Epithelial cell of proximal tubule (primary cell): ENCODE measurements at regions not wholly inside any gene's neighbourhood (a gene's known extent, or its start where the extent isn't known, plus 50 kb on each side); places are given as distances from the start of the nearest gene placed in this dataset.

ENCODE experiments used
- DNase-seq: peaks from one replicate; pipeline ENCODE4 v3.0.0-alpha.2; 2011; ENCODE audit warnings: low read depth
- H3K4me3 ChIP-seq: 2 replicates; pipeline ENCODE4 v1.5.1; 2011; ENCODE audit warnings: low read depth, mild to moderate bottlenecking, low read length
- TF ChIP-seq, protein P1 (sequence below): conservative IDR thresholded peaks from 2 replicates; pipeline ENCODE4 v1.5.1; 2012; ENCODE audit warnings: low read depth, mild to moderate bottlenecking, low read length

DNA sequence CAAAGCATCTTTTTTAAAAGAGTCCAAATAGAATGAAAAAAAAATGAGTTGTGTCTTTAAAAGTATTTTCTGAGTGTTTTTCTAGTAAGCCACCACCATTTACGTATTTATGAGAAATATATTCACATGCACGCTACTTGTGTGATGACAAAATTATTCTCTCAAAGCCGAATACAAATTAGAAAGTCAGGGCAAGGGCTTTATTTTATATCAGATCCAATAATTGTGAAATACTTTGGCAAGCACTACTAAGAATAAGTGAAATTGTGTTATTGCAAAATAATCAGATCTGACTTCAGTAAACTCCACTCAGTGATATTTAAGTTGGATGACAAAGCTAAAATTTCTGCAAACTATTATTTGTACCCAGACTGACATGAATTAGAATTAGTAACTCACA, 589.3 kb upstream of the KCNMB2 start:
- DNase-seq = no peak
- no peak overlapping the region for H3K4me3 ChIP-seq
- TF ChIP-seq, protein P1, sequence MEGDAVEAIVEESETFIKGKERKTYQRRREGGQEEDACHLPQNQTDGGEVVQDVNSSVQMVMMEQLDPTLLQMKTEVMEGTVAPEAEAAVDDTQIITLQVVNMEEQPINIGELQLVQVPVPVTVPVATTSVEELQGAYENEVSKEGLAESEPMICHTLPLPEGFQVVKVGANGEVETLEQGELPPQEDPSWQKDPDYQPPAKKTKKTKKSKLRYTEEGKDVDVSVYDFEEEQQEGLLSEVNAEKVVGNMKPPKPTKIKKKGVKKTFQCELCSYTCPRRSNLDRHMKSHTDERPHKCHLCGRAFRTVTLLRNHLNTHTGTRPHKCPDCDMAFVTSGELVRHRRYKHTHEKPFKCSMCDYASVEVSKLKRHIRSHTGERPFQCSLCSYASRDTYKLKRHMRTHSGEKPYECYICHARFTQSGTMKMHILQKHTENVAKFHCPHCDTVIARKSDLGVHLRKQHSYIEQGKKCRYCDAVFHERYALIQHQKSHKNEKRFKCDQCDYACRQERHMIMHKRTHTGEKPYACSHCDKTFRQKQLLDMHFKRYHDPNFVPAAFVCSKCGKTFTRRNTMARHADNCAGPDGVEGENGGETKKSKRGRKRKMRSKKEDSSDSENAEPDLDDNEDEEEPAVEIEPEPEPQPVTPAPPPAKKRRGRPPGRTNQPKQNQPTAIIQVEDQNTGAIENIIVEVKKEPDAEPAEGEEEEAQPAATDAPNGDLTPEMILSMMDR = no peak

DNA sequence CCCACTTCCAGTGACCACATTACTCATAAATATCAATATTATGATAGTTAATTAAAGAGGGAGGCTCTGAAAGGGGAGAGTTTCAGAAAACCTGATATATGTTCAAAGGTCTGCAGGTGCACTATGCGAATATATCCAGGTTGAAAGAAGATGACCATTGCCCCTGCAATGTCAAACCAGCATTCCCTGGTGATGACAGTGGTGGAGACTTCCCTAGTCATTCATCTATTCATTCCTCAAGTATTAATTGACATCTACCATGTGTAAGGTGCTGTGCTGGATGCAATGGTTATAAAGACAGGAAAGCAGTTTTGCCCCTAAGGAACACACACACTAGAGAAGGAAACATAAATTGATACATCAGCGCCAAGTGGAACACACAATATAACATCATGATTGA, 588.3 kb upstream of the KCNMB2 start:
- TF ChIP-seq, protein P1 = no peak
- DNase-seq = no peak
- no peak overlapping the region for H3K4me3 ChIP-seq

DNA sequence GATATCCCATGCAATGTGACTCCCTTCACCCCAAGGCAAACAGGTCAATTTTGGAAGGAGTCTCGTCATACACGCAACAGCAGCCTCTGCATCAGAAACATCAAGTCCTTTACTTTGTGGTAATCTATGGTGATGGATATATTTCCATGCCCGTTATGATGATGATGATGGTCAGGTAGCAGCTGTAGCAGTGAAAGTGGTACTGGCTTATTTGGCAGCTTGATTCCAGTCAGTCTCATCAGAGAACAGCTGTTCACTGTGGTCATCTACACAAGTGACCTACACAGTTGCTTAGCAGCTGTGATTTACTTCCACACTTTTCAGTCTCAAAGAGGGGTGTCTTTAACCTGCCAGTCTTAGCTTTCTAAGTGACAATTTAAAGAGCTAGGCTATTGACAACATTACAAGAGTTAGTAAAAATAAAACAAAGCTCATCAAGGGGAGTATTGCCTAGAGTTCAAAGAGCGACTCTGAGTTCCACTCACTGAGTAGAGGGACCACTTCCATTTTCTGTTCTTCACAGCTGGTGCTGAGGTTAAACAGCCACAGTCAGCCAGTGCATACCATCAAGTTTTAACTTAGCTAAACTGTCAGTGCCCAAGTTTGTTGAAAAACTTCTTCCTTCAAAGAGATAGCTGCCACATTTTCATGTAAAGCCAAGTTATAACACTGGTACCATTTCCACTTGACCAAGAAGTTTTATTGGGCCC, 587.4 kb upstream of the KCNMB2 start:
- H3K4me3 ChIP-seq = no peak overlapping the region
- TF ChIP-seq, protein P1 = no peak
- no peak for DNase-seq

DNA sequence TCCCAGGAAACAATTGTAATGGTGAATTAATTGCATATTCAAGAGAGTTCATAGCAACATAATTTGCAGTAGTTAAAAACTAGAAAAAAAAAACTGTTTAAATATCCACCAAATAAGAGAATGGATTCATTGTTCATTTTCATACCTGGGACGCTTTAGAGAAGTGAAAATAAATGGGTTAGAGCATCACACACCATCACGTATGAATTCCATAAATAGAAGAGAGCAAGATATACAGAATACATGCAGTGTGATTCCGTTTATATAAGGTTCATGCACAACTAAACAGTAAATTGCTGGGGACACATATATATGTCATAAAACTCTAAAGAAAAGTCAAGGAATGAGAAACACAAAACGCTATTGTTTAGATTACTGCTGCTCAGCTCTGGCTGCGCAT, 577.0 kb upstream of the KCNMB2 start:
- DNase-seq = no peak
- TF ChIP-seq, protein P1 = no peak

DNA sequence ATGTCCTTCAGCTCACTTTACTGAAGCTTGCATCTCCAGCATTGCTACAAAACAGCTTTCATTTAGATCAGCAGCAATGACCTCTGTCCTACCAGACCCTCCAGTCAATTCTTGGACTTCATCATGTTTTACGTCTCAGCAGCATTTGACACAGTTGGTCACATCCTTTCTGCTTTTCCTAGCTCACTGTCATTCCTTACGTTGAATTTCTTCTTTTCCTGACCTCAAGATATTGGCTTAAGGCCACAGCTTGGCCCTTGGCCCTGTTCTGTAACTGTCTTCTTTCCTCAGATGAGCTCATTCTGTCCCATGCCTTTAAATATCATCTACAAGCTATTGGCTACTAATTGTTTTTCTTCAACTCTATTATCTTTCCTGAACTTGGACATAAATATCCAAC, 576.2 kb upstream of the KCNMB2 start:
- TF ChIP-seq, protein P1 = no peak
- H3K4me3 ChIP-seq = no peak overlapping the region
- no peak for DNase-seq

More for the DNA sequence above, 577.0 kb upstream of the KCNMB2 start:
- no peak overlapping the region for H3K4me3 ChIP-seq

DNA sequence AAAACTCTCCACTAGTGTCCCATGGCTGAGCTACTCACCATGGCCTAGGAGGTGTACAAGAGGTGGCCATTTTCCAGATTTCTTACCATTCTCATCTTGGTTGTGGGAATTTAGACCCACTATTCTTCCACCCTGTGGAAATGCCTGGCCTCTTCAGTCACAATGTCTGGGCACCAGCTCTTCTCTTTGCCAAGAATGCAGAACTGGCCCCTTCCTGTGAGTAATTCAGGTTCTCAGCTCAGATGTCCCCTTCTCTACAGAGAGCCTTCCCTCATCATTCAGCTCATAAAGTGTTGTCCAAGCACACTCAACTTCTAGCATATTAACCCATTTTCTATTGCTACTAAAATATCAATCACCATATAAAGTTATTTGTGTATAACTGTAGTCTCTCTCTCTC, 575.5 kb upstream of the KCNMB2 start:
- DNase-seq = no peak
- no peak overlapping the region for H3K4me3 ChIP-seq
- TF ChIP-seq, protein P1 = no peak

DNA sequence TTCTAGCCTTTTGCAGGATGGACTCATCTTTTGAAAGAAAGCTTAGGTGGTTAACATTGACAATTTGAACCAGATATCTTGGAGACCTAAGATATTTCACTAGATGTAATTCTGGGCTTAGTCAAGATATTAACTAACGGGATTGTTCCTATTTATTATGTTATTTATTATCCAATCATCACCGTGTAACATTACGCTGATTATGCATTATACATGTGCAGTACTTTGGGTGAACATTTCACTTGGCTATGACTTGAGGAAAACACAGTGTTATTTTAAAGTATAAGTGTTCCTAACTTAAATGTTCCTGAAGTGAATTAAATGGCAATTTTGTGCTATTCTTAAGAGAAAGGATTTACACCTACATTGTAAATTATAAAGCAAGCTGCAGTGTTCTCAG, 574.5 kb upstream of the KCNMB2 start:
- H3K4me3 ChIP-seq = no peak overlapping the region
- TF ChIP-seq, protein P1 = no peak
- no peak for DNase-seq
